Astrocyte of the spinal cord (primary cell): ENCODE measurements at regions not wholly inside any gene's neighbourhood (a gene's known extent, or its start where the extent isn't known, plus 50 kb on each side); places are given as distances from the start of the nearest gene placed in this dataset.

Experiments used
- DNase-seq: peaks from one replicate; pipeline ENCODE4 v3.0.0; 2011; ENCODE audit warnings: low read depth, low spot score
- H3K4me3 ChIP-seq: 2 replicates; pipeline ENCODE4 v1.5.1; 2011; ENCODE audit warnings: low read depth, mild to moderate bottlenecking, low read length, moderate library complexity
- CTCF ChIP-seq: IDR thresholded peaks from 2 replicates; pipeline ENCODE4 v1.5.1; 2012; ENCODE audit warnings: low read depth, mild to moderate bottlenecking, low read length, inconsistent platforms
- in situ Hi-C: cut with HindIII; loops from 2 replicates; pipeline ENCODE4 v1.10.0; 2017; ENCODE audit warnings: low sequenced_read_pairs

- in situ Hi-C loops = no loop called here
- DNase-seq = no peak
- TF ChIP-seq CTCF = no peak
- no peak overlapping the region for H3K4me3 ChIP-seq
Observed at GRCh38 chr1:60863131-60863530, 219.2 kb upstream of the NFIA start.

GRCh38 chr1:60861961-60862567, 220.3 kb upstream of the NFIA start:
- no peak for TF ChIP-seq CTCF
- no peak for DNase-seq
- in situ Hi-C loops = no loop called here
- no peak overlapping the region for H3K4me3 ChIP-seq

GRCh38 chr1:60859111-60859510, 223.2 kb upstream of the NFIA start:
- no peak for DNase-seq
- H3K4me3 ChIP-seq = no peak overlapping the region
- no peak for TF ChIP-seq CTCF
- in situ Hi-C loops = no loop called here

- H3K4me3 ChIP-seq = no peak overlapping the region
- no peak for TF ChIP-seq CTCF
- in situ Hi-C loops = no loop called here
- no peak for DNase-seq
Observed at GRCh38 chr1:60857851-60858250, 224.5 kb upstream of the NFIA start.

- TF ChIP-seq CTCF = no peak
- no peak overlapping the region for H3K4me3 ChIP-seq
- no peak for DNase-seq
- in situ Hi-C loops = no loop called here
Observed at GRCh38 chr1:60850084-60850483, 232.3 kb upstream of the NFIA start.

GRCh38 chr1:60849401-60849800, 233.0 kb upstream of the NFIA start:
- DNase-seq = no peak
- no peak overlapping the region for H3K4me3 ChIP-seq
- in situ Hi-C loops = no loop called here
- no peak for TF ChIP-seq CTCF
